Stomach (tissue), 8 donors: ENCODE measurements at regions not wholly inside any gene's neighbourhood (a gene's known extent, or its start where the extent isn't known, plus 50 kb on each side); places are given as distances from the start of the nearest gene placed in this dataset.

Experiments used
- DNase-seq, 2 donors: peaks; one replicate each; pipeline versions ENCODE4 v3.0.0 to v3.0.0-alpha.2; 2013 to 2019
- H3K27ac ChIP-seq, 5 donors: fragments of 200-600 bp in 4 of 5; sonication (generic) in 4 of 5; one replicate each; pipeline ENCODE4 v1.5.1; 2013 to 2019; ENCODE audit warnings: mild to moderate bottlenecking in 1 of 5, moderate library complexity in 1 of 5
- H3K27me3 ChIP-seq, 3 donors: fragments of 200-600 bp; sonication (generic); one replicate each; pipeline ENCODE4 v1.5.1; 2017 to 2019; ENCODE audit warnings: mixed run types in 1 of 3
- H3K36me3 ChIP-seq, 4 donors: fragments of 200-600 bp; sonication (generic); 1 replicate in 3 of 4; 2 replicates in 1 of 4; pipeline ENCODE4 v1.5.1; 2016 to 2019
- H3K4me1 ChIP-seq, 4 donors: fragments of 200-600 bp; sonication (generic); one replicate each; pipeline ENCODE4 v1.5.1; 2016 to 2019
- H3K4me3 ChIP-seq, 4 donors: fragments of 200-600 bp; sonication (generic) in 3 of 4; one replicate each; pipeline ENCODE4 v1.5.1; 2016 to 2019; ENCODE audit warnings: mild to moderate bottlenecking in 1 of 4
- H3K9me3 ChIP-seq, 4 donors: fragments of 200-600 bp; sonication (generic); one replicate each; pipeline ENCODE4 v1.5.1; 2016 to 2019
- EP300 ChIP-seq: sonication (generic); formaldehyde crosslinking; IDR thresholded peaks from one replicate; pipeline ENCODE4 v1.6.1; 2017; ENCODE audit warnings: antibody characterized with exemption
- POLR2A ChIP-seq, 4 donors: fragments of 450-650 bp; IDR thresholded peaks; one replicate each; pipeline ENCODE4 v1.6.1; 2016; ENCODE audit warnings: antibody characterized with exemption in 4 of 4, control low read depth in 2 of 4, mild to moderate bottlenecking in 1 of 4, moderate library complexity in 1 of 4
- POLR2AphosphoS5 ChIP-seq, 3 donors: sonication (generic); formaldehyde crosslinking; IDR thresholded peaks; one replicate each; pipeline ENCODE4 v1.6.1; 2016; ENCODE audit warnings: antibody characterized with exemption in 3 of 3
- WGBS, 5 donors: extraction: QIAGEN DNeasy Blood & Tissue Kit in 3 of 5; methylation state at CpG; one replicate each; pipeline versions ENCODE4 v1.1.5 to v1.1.7; 2013 to 2018; 5-methylcytosine and 5-hydroxymethylcytosine counted together
- intact Hi-C: fragments of 100-400 bp; cut with DNase I; formaldehyde crosslinking; loops from one replicate; pipeline ENCODE4 v1.15.1; 2023; ENCODE audit warnings: low total_unique reads
- TF ChIP-seq, protein P1 (sequence below), 7 experiments: fragments of 450-650 bp in 4 of 7; fragments of 200-600 bp in 3 of 7; sonication (generic) in 3 of 7; IDR thresholded peaks; one replicate each; pipeline ENCODE4 v1.5.1; 2016 to 2019; ENCODE audit warnings: antibody characterized with exemption in 7 of 7, control low read depth in 2 of 7, mild to moderate bottlenecking in 1 of 7
- donor health status: healthy with polysubstance abuse.
- donor health status: Bipolar disorder and iron deficiency.
- donor health status: healthy.

- 90 to 96% (median 92%) methylated on average over 9 of the region's 9 CpGs for WGBS, 5 donors
Observed at GRCh38 chr15:66956672-66957430, 108.6 kb upstream of the SMAD3 start.

DNA sequence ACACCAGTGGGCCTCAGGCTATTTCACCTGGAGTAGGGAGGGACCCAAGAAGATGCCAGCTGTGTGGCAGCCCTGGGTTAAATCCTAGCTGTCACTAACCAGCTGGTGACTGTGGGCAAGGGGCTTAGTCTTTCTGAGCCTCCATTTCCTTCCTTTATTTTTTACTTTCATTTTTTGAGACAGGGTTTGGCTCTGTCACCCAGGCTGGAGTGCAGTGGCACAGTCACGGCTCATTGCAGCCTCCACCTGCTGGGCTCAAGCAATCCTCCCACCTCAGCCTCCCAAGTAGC is 108.0 kb upstream of the SMAD3 start:
- no peaks in the 10 kb centered on the region for H3K9me3 ChIP-seq
- H3K4me1 ChIP-seq: no peaks in the 10 kb centered on the region
- intact Hi-C loops: no loop called here
- no peak overlapping the region for H3K4me3 ChIP-seq
- no peak for TF ChIP-seq EP300
- TF ChIP-seq, protein P1, sequence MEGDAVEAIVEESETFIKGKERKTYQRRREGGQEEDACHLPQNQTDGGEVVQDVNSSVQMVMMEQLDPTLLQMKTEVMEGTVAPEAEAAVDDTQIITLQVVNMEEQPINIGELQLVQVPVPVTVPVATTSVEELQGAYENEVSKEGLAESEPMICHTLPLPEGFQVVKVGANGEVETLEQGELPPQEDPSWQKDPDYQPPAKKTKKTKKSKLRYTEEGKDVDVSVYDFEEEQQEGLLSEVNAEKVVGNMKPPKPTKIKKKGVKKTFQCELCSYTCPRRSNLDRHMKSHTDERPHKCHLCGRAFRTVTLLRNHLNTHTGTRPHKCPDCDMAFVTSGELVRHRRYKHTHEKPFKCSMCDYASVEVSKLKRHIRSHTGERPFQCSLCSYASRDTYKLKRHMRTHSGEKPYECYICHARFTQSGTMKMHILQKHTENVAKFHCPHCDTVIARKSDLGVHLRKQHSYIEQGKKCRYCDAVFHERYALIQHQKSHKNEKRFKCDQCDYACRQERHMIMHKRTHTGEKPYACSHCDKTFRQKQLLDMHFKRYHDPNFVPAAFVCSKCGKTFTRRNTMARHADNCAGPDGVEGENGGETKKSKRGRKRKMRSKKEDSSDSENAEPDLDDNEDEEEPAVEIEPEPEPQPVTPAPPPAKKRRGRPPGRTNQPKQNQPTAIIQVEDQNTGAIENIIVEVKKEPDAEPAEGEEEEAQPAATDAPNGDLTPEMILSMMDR (IDR thresholded peaks at IDR 0.05): no peak
- no peak for TF ChIP-seq POLR2AphosphoS5 (IDR thresholded peaks at IDR 0.05)
- TF ChIP-seq POLR2A (IDR thresholded peaks at IDR 0.05): no peak
- WGBS, 5 donors: 75 to 100% (median 89%) methylated on average over 1 of the region's 1 CpG
- H3K27me3 ChIP-seq: no peaks in the 10 kb centered on the region
- H3K36me3 ChIP-seq: no peaks in the 10 kb centered on the region
- H3K27ac ChIP-seq: no peak overlapping the region
- DNase-seq: no peak

More at GRCh38 chr15:66956672-66957430, 108.6 kb upstream of the SMAD3 start:
- Histone ChIP-seq H3K4me1 (no peaks in the 10 kb centered on the region), H3K36me3 (no peaks in the 10 kb centered on the region), H3K27me3 (no peaks in the 10 kb centered on the region), H3K27ac (no peak overlapping the region), H3K9me3 (no peaks in the 10 kb centered on the region), H3K4me3 (no peak overlapping the region)
- intact Hi-C loops: no loop called here
- DNase-seq: no peak
- TF ChIP-seq, protein P1 (IDR thresholded peaks at IDR 0.05): no peak
- no peak for TF ChIP-seq POLR2AphosphoS5 (IDR thresholded peaks at IDR 0.05)
- TF ChIP-seq EP300: no peak
- no peak for TF ChIP-seq POLR2A (IDR thresholded peaks at IDR 0.05)

DNA sequence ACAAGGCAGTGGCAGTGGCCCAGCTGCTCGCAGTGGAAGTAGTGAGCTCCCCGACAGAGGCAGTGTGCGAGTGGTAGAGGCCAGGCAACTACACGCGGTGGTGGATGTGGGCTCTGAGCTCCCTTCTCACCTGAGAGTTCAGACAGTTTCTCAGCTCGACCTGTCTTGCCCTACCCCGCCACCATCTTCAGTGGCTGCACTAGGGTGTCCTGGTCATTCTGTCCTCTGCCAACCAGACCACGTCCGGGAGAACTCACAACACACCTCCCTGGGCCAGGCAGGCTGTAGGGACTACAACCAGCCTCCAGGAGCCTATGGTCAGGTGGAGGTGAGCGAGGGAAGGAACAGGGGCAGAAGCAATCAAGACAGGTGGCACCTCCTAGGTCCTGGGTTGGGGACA is 106.3 kb upstream of the SMAD3 start:
- intact Hi-C loops: no loop called here
- no peak for DNase-seq

DNA sequence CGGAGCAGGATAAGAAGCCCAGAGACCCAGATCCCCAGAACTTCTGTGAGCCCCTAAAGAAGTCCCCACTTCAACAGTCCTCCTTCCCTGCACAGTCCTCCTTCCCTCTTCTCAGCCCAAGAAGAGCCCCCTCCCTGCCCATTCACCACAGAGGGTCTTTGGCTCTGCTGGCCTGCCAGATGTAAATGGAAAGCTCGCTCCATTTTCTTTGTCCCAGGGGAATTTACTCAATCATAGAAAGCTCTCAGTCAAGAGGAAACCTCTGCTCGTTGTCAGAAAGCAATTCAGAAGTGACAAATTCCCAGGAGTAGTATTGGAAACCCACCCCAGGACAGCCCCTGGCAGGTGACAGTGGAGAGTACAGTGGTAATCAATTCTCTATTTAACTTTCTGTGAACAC is 105.5 kb upstream of the SMAD3 start:
- Histone ChIP-seq H3K36me3 (no peaks in the 10 kb centered on the region), H3K4me3 (no peak overlapping the region), H3K4me1 (no peaks in the 10 kb centered on the region), H3K27me3 (no peaks in the 10 kb centered on the region), H3K9me3 (no peaks in the 10 kb centered on the region), H3K27ac (no peak overlapping the region)
- no peak for TF ChIP-seq POLR2AphosphoS5 (IDR thresholded peaks at IDR 0.05)
- TF ChIP-seq, protein P1 (IDR thresholded peaks at IDR 0.05): no peak
- intact Hi-C loops: no loop called here
- no peak for DNase-seq
- 67 to 73% (median 71%) methylated on average over 3 of the region's 3 CpGs for WGBS, 5 donors

More for the DNA sequence above, 106.3 kb upstream of the SMAD3 start:
- no peaks in the 10 kb centered on the region for H3K27me3 ChIP-seq
- no peaks in the 10 kb centered on the region for H3K9me3 ChIP-seq
- H3K4me3 ChIP-seq: no peak overlapping the region
- no peaks in the 10 kb centered on the region for H3K4me1 ChIP-seq
- 88 to 94% (median 90%) methylated on average over 8 to 10 of the region's 10 CpGs for WGBS, 5 donors
- H3K36me3 ChIP-seq: no peaks in the 10 kb centered on the region
- no peak overlapping the region for H3K27ac ChIP-seq
- TF ChIP-seq, protein P1 (IDR thresholded peaks at IDR 0.05): no peak
- TF ChIP-seq POLR2A (IDR thresholded peaks at IDR 0.05): no peak
- TF ChIP-seq POLR2AphosphoS5 (IDR thresholded peaks at IDR 0.05): no peak
- no peak for TF ChIP-seq EP300
